ENCODE measurements at regions not wholly inside any gene's neighbourhood (a gene's known extent, or its start where the extent isn't known, plus 50 kb on each side); places are given as distances from the start of the nearest gene placed in this dataset.
A peak's percentile ranks its signal among the peaks of the same experiment; 100 is the strongest.

DNA sequence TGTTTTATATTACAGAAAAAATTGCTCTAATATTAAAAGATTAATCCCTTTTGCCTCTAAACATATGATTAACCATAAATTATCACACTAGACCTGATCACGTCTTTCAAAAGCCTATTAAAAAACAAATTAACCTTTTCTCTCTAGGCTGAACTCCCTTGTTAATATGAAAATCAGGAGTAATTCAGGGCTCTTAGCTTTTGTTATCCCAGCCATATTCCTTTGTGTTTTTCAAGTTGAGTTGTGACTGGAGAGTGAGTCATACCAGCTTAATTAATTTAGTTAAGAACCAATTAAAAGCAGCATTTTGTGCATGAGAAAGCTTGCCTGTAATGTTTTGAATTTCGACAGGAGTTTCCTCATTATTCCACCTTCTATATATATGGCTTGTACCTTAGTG lies 385.8 kb downstream of the VGLL3 start:
- intact Hi-C loops (cut with DNase I), result no loop called here
- TF ChIP-seq, protein P1, sequence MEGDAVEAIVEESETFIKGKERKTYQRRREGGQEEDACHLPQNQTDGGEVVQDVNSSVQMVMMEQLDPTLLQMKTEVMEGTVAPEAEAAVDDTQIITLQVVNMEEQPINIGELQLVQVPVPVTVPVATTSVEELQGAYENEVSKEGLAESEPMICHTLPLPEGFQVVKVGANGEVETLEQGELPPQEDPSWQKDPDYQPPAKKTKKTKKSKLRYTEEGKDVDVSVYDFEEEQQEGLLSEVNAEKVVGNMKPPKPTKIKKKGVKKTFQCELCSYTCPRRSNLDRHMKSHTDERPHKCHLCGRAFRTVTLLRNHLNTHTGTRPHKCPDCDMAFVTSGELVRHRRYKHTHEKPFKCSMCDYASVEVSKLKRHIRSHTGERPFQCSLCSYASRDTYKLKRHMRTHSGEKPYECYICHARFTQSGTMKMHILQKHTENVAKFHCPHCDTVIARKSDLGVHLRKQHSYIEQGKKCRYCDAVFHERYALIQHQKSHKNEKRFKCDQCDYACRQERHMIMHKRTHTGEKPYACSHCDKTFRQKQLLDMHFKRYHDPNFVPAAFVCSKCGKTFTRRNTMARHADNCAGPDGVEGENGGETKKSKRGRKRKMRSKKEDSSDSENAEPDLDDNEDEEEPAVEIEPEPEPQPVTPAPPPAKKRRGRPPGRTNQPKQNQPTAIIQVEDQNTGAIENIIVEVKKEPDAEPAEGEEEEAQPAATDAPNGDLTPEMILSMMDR (IDR thresholded peaks at IDR 0.05), result no peak
- Histone ChIP-seq H3K9me3 (peaks cover 0 to 8% of the 10 kb centered on the region in 2 donors), H3K36me3 (no peaks in the 10 kb centered on the region), H3K27me3 (no peaks in the 10 kb centered on the region), H3K27ac (no peak overlapping the region), H3K4me1 (no peaks in the 10 kb centered on the region), H3K4me3 (no peak overlapping the region)
- DNase-seq, result no peak
- ATAC-seq, result no peak

DNA sequence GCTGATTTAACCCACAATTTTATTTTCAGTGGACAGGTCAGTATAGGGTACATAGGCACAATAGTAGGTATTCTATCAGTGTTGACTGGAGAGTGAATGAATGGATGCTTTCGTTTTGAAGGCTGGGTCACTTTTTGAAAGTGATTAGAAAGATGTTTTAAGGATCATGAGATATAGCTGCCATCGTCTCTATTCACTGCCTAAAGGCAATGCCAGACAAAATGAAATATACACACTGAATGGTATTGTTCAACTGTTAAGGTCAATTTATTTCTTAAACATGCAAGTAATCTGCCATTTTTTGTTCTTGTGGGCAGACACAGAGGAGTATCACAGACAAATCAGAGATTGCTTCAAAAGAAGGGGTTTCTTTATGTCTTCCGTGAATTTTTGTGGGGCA lies 395.3 kb downstream of the VGLL3 start:
- no peak for ATAC-seq
- TF ChIP-seq, protein P1 (IDR thresholded peaks at IDR 0.05), result no peak
- no peak for DNase-seq

DNA sequence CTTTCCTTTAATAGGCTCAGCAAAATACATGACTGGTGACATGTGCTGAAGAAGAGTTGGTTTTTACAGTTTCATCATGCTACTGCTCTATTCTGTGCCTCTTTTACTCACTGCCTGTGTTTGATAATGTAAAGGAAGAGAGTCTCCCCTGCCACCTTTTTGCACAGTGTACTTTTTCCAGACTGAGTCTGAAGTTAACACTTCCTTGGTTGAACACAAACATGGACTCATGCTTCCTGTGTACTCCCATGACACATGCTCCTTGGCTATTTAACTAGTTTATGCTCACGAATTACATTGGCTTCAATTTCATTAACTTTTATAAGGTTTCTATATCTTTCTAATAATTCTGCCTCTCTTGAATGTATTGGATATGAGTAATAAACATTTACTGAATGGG lies 396.1 kb downstream of the VGLL3 start:
- ATAC-seq, result no peak
- no peaks in the 10 kb centered on the region for H3K4me1 ChIP-seq
- DNase-seq, result no peak
- H3K27me3 ChIP-seq, result no peaks in the 10 kb centered on the region
- no peaks in the 10 kb centered on the region for H3K36me3 ChIP-seq
- H3K9me3 ChIP-seq, result no peaks in the 10 kb centered on the region
- intact Hi-C loops (cut with DNase I), result no loop called here
- TF ChIP-seq, protein P1 (IDR thresholded peaks at IDR 0.05), result no peak
- no peak overlapping the region for H3K4me3 ChIP-seq
- H3K27ac ChIP-seq, result no peak overlapping the region

More for the DNA sequence above, 395.3 kb downstream of the VGLL3 start:
- Histone ChIP-seq H3K27me3 (no peaks in the 10 kb centered on the region), H3K4me1 (no peaks in the 10 kb centered on the region), H3K4me3 (no peak overlapping the region), H3K27ac (no peak overlapping the region), H3K9me3 (no peaks in the 10 kb centered on the region), H3K36me3 (no peaks in the 10 kb centered on the region)
- intact Hi-C loops (cut with DNase I), result no loop called here

DNA sequence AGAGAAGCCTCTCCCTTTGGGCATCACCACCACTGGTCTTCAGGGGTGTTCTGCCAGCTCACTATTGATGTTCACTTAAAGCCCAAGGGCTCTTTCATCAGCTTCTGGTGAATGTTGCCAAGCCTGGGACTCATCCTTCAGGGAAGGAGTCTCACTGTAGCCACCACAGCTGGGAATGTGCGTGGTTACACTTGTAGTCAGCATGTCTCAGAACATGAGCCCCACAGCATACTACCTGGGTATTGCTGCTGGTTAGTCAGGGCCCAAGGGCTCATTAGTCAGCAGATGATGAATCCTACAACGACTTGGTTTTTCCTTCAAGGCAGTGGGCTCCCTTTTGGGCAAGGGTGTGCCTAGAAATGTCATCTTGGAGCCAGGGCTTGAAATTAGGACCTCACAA lies 412.9 kb downstream of the VGLL3 start:
- Histone ChIP-seq H3K27me3 (no peaks in the 10 kb centered on the region), H3K27ac (no peak overlapping the region), H3K36me3 (no peaks in the 10 kb centered on the region), H3K9me3 (peaks cover 0 to 5% of the 10 kb centered on the region in 2 donors), H3K4me3 (no peak overlapping the region), H3K4me1 (no peaks in the 10 kb centered on the region)
- TF ChIP-seq, protein P1 (IDR thresholded peaks at IDR 0.05), result no peak
- ATAC-seq, result no peak
- intact Hi-C loops (cut with DNase I), result no loop called here
- no peak for DNase-seq

DNA sequence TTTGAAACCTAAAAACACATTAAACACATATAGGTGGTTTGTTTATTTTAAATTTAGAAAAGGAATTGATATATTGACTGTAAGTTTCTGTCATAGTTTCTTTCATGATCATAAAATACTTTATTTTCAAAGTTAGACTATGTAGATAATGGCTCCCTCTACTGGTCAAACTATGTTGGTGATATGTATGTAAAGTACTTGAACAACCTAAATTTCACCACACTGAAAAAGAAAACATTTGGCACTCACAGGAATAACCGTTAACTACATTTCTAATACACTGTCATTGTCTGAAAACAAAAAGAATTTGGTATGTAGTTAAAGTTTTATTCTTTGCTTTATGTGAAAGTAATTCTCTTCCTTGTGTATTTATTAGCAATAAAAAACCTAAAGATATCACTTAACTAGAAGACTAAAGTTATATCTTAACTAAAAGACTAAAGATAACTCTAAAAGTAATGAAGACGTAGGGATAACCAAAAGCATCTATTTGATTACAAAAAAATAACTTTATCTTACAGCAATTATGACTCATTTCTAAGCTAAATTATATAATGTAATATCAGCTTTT lies 427.5 kb downstream of the VGLL3 start:
- no peak overlapping the region for H3K4me3 ChIP-seq
- H3K27me3 ChIP-seq, result no peaks in the 10 kb centered on the region
- ATAC-seq (peak; percentile 42), DNase-seq (peak in 2 of 4 donors; percentile 25 to 50)
- H3K27ac ChIP-seq, result no peak overlapping the region
- intact Hi-C loops (cut with DNase I), result no loop called here
- no peaks in the 10 kb centered on the region for H3K4me1 ChIP-seq
- TF ChIP-seq, protein P1 (IDR thresholded peaks at IDR 0.05), result peak; percentile 27 to 52
- no peaks in the 10 kb centered on the region for H3K9me3 ChIP-seq
- no peaks in the 10 kb centered on the region for H3K36me3 ChIP-seq

Data from left lung (tissue), 4 donors.